NCI-H2196 (cell line): ENCODE measurements at regions not wholly inside any gene's neighbourhood (a gene's known extent, or its start where the extent isn't known, plus 50 kb on each side); places are given as distances from the start of the nearest gene placed in this dataset.
"Not testable (repeated sequence)": the region's sequence is repeated elsewhere in the genome, so short reads cannot be mapped to it uniquely, and the experiment has no call there.

Source experiments
- DNase-seq: peaks from one replicate; lab custom pipeline; 2025; ENCODE audit not compliant: unreplicated experiment; lab: John Stamatoyannopoulos, UW

DNA sequence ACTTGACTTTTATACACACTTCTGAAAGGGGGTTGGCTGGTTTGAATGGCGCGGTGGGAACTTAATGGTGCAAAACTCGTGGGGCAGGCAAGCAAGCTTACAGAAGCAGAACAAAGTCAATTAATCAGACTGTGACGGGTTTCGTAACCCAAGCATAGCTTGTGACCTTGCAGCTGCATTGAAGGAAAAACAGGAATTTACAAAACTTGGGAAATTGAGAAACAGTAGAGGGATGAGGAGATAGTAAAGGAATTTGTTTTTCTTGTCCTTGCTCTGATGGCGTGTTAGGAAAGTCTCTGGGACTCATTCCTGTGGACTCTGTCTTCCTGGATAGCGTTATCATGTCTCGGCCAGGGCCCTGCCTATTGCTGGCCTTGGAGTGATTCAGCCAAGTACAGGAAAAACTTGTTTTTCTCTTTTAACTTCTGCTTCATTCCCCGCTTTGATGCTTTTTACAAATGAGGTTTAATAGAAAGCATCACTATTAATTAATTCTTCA lies 220.0 kb upstream of the KCND2 start:
- no peak for DNase-seq

DNA sequence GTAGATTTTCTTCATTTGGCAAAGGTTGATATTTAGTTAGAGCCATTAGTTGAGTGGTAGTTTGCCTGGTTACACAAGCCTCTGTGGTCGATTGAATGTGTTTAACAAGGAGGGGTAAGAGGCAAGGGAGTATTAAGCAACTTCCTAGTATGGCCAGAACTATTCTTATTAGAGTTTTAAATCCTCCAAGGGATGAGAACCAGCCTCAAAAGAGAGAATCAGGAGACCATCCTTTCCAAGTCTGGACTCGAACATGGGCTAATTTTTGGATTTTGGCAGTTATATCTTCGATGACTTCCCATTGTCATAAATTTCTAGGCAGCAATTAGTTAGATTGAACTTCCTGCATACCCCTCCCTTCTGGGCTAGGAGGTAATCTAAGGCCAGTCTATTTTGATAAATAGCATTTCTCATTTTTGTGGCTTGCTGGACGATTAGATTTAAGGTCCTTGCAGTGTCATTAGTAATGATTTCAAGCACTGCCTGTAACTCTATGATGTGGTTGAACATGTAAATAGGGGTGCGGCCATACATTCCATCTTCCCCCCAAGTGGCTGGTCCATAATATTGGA lies 219.5 kb upstream of the KCND2 start:
- no peak for DNase-seq

DNA sequence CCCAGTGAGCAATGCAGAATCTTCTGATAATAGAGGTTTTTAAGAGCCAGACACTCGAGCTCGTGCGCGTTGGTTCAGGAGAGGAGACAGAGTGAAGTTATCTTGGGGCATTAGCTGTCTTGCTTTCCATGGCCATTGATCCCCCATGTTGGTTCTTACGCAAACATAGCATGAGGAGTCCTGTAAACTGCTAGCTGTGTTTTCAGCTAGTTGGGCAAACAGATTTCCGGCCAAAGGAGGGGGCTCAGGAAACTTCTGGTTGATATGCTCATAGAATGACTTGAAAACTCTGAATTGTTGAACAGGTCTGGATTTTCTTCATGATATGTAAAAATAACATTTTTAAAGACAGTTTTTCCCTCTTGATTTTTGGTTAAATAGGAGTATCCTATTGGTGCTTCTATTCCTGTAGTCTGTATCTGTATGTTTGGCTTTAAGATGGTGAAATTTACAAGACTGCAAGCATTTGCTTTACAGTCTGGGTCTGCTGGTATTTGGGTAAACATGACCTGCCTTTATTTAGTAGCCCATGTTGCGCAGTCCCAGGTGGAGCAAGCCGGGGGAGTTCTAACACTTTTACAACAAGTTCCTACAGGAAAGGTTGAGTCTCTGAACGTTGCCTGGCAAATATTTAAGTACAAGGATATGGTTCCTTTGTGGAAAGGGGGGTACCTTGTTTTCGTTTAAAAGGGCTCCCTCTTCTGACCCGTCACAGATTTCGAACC lies 218.4 kb upstream of the KCND2 start:
- DNase-seq = no peak

DNA sequence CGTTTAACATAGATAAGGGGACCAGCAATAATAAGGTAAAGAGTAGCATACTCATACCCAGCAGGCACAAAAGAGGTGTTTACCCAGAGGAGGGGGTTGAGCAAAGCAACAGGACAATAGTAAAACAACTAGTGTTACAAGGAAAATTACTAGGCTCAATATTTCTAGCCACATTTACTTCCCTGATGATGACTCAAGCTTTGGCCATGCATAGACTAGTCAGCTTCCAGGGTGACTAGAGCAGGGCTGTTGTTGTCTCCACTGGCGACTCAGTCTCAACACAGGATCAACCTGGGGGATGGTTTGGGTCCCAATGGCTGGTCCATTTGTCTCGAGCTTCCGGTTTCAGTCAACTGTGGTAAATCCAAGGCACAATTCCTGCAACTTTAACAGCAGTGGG lies 217.7 kb upstream of the KCND2 start:
- DNase-seq = no peak

DNA sequence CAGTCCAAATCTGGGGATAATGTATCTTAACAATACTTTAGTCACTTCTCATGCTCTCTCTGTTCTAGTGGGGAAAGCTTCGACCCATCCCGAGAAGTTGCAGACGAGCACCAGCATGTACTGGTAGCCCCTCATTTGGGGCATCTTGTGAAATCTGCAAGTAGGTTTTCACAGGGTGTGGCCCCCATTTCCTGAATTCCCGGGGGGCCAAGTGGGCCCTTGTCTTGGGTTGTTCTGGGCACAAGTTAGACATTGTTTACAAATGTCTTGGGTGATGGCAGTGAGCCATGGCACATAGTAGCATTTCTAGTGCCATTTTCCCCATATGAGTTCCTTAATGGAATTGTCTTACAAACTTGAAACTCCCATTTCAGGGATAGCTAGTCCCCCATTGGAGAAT lies 216.7 kb upstream of the KCND2 start:
- DNase-seq = no peak

DNA sequence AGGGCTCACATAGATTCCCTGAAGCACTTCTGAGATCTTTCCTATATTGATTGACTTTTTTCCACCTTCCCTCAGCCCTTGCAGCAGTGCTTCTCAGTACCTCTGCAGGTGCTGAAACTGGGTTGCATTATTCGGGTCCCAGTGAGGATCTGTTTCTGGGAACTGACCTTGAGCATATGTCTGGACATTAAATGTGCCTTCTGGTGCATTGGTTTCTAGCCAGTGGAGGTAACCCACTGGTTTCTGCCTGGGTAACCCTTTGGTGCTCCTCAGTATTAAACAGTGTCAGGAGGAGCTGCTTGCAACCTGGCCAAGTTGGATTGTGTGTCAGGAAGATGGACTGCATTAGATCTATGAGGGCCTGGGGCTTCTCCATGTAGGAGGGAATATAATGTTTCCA lies 213.3 kb upstream of the KCND2 start:
- no peak for DNase-seq

DNA sequence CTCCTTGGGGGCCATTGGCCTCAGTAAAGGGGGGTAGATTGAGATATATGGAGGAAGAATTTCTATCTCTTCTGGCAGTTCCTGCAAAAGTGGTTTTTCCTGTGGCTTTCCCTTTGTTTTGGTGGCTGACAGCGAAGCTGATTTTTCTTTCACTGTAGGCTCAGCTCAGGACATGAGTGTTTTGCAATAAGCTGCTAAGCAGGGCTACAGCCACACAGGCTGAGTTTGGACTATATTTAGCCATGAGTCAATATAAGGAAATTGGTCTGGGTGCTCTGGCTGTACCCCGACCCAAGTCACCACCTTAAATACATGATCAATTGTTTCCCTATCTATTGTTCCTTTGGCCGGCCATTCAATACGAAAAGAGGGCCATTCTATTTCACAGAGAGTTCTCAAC lies 212.7 kb upstream of the KCND2 start:
- no peak for DNase-seq

DNA sequence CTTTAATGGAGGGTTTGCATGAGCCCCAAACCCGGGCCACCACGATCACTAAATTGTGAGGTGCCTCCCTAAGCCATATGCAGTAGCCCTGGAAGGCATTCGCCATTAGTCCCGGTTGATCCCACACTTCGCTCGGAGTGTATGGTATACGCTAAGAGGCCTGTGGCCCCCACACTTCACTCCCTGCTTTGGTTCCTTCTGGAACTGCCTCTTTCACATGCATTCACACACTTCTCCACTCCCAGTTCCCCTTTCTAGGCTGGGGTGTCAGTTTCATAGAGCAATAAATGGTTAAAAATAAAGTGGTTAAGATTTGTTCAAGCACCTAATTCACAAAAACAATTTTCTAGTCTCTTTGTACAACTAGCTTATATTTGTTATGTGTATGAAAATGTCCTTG lies 212.1 kb upstream of the KCND2 start:
- no peak for DNase-seq

DNA sequence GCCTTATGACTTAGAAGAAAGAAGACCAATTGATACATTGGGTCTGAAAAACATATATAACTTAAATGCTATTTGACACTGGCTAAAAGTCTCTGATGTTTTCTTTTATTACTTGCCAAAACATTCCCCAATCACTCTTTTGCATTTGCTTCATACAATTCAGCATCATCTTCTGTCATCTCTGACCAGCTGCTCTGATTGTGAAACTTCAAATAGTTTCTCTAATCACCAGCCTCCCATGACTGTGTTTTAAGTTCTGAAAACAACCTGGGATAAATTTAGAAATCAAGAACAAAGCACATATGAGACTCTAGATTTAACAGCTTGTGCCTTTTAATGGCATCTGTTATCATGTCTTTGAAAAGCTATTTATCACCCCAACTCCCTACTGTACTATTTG lies 208.4 kb upstream of the KCND2 start:
- no peak for DNase-seq

DNA sequence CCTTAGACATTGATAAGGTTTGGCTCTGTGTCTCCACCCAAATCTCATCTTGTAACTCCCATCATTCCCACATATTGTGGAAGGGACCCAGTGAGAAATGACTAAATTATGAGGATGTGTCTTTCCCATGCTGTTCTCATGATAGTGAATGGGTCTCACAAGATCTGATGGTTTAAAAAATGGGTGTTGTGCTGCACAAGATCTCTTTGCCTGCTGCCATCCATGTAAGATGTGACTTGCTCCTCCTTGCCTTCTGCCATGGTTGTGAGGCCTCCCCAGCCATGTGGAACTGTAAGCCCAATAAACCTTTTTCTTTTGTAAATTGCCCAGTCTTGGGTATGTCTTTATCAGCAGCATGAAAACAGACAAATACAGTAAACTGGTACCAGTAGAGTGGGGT lies 206.1 kb upstream of the KCND2 start:
- not testable (repeated sequence) for DNase-seq

DNA sequence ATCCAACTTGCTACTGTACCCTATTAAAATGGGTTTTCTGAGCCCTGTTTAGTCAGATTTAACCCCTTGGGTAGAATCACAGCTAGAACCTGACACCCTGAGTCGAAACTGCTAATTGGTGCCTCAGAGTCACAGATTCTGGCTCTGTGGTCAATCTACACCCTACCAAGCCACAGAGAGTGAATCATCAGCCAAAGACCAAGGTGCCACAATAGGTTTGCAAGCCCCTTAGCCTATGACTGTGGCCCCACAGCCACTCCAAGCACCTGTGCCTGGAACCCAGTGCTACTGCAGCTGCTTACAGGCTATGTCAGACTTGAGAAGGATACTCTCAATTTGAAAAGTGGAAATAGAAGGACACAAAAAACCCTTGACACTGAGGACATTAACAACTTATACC lies 202.8 kb upstream of the KCND2 start:
- no peak for DNase-seq

DNA sequence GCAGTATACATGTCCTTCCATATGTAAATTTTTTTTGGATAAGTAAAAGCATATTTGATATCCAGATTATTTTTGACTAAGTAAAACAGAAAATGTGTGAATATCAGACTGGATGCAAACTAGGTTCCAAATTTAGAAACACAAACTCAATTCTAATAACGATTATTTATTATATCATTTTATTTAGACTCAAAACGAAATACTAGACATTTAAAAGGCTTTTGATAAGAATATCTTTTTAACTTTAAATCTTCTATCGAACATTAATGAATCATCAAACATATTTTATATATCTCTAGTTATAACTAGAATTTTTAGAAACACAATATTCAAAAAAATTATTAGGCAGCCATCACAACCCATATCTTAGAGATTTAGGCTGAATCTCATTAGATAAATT lies 195.2 kb upstream of the KCND2 start:
- no peak for DNase-seq

DNA sequence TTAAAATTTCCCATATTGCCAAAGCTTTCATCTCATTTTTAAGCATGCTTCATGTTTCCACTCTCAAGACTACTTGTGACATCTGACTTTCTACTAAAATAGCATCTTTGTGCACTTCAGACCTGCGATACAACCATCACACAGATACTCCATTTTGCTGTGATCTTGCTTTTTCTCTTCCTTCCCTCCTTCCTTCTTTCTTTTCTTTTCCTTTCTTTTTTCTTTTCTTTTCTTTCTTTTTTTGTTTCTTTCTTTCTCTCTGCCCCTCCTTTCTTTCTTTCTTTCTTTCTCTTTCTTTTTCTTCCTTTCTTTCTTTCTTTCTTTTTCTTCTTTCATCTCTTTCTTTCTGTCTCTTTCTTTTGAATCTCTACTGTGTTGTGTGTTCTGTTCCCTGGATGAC lies 194.0 kb upstream of the KCND2 start:
- no peak for DNase-seq

DNA sequence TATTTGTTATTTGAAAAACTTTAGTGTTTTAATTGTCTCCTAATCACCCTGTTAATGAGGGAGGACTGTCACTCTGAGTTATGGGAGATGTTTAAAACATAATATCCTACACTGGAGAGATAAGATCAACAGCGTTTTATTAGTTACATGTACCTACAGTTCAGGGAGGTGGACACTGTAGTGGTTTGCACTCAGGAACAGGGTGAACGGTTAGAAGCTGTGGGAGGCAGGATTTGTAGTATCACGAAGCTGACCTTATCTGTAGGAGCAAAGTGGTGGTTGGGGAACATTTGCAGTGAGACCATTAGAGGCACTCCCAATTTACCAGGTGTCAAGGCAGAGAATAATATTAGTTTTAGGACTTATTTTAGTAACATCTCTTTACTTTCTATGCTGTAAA lies 193.3 kb upstream of the KCND2 start:
- DNase-seq = no peak

DNA sequence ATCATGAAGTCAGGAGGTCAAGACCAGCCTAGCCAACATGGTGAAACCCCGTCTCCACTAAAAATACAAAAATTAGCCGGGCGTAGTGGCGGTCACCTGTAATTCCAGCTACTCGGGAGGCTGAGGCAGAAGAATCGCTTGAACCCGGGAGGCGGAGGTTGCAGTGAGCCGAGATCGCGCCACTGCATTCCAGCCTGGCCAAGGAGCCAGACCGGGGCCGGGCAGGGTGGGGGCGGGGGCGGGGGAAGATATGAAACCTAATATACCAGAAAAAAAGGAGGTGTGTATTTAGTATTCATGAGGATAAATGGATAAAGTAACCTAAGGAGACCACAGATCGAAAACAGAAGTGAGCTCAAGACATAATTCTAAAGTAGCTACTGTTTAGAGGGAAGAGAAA lies 186.5 kb upstream of the KCND2 start:
- not testable (repeated sequence) for DNase-seq

DNA sequence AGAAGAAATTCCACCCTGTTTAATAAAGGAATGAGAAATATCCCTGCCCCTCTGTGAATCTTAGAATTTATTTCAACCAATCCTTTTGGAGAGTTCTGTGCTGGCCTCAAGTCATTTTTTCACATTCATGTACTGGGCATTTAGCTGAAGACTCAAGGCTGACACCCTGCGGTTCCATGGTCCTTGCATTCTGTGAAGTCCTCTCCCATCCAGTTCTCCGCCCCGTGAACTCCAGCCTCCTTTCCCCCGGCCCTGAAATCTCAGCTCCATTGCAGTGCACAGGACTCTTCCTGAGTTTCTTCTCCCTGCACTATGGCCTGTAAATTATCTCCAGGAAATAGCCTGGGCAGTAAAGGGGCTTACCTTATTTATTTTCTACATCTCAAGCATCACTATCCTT lies 183.0 kb upstream of the KCND2 start:
- DNase-seq = no peak

DNA sequence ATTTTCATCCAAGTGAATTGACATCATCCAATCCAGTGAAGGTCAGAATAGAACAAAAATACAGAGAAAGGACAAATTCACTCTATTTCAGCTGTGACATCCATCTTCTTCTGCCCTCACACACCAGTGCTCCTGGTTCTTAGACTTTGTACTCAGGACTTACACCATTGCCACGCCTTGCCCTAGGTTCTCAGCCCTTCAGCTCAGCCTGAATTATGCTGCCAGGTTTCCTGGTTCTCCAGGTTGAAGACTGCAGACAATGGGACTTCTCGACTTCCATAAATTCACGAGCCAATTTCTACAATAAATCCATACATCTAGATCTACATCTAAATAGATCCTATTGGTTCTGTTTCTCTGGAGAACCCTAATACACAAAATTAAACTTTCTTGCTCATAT lies 181.2 kb upstream of the KCND2 start:
- DNase-seq = no peak

DNA sequence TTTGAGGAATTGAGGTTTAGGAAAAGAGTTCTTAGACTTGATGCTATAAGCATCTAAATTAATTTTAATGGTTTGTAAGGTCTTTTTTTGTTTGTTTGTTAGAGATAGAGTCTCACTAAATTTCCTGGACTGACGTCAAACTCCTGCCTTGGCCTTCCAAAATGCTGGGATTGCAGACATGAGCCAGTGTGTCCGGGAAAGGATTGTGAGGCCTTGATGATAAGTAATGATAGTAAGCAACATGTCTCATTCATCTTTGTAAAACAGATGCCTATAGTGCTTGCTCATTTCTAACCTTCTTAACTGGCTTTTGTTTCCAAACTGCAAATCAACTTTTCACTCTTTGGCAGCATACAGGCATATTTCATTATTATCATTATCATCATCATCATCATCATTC lies 176.0 kb upstream of the KCND2 start:
- no peak for DNase-seq

DNA sequence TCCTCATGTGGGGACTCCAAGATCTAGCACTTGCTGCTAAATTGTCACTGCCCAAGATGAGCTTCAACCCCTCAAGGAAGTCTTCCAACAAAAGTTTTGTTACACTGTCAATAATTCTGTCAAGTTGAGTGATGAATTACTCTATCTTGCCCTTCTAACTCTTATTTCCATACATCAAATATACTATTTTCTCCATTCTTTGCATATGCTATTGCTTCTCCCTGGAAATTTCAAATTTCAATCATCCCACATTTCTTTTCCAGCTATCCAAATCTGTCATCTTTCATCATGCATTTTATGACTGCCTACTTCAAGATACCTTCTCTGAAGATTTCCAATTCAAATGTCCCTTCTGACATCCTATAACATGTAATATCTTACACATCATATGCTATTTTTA lies 175.2 kb upstream of the KCND2 start:
- no peak for DNase-seq

DNA sequence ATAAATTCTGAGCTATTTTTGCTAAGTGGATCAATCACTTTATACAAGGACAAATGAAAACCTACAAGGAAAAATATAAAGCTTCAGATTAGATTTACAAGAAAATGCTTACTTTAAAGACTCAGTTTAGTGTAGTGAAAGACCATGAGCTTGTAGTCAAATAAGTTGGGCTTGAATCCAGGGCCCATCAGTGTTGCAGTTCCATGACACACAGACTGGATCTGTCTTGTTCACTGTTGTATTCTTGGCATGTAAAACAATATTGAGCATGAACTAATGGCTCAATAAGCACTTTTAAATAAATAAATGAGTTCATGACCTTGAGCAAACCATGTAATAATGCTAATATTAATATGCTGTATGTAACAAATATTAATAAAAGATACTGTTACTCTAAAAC lies 164.6 kb upstream of the KCND2 start:
- DNase-seq = no peak

DNA sequence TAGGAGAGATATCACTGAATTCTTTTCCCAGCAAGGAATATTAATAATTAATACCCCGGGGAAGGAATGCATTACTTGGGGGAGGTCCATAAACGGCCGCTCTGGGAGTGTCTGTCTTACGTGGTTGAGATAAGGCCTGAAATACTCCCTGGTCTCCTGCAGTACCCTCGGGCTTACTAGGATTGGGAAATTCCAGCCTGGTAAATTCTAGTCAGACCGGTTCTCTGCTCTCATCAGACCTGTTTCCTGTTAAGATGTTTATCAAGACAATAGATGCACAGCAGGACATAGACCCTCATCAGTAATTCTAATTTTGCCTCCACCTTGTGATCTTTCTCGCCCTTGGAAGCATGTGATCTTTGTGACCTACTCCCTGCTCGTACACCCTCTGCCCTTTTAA lies 162.8 kb upstream of the KCND2 start:
- no peak for DNase-seq

DNA sequence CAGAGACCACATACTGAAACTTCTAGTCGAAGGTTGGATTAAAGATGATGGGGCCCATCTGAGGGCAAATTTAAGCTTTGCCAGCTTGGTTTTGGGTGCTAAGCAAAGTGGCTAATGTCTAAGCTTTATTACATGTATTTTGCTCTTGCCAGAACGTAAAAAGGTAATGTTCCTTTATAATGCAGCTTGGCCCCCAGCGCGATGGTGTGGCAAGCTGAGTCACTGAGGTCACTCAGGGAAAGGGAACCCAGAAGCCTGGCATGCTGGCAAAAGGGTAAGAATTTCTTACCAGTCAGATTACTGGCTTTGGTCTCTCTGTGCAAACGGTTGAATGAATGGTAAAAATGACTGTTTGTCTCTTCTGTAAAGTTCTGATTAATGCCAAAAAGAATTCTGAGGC lies 158.3 kb upstream of the KCND2 start:
- DNase-seq = no peak

DNA sequence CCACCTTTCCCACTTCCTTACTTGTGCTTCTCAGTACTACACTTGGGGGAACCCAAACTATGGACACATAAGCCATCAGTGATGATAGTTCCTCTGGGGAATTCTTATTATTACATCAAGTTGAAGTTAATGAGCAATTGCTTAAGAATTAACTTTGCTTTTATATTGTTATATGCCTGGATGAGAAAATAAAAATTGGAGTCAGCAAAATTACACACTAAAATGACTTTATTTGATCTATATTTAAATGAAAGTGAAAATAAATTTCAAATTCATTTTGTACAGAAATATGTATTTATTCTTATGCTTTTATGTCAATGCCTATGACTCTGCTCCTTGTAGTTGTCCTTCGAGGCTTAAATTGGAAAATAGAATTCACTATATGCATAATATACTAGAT lies 149.4 kb upstream of the KCND2 start:
- no peak for DNase-seq
